DOHH2 (cell line): ENCODE measurements at regions not wholly inside any gene's neighbourhood (a gene's known extent, or its start where the extent isn't known, plus 50 kb on each side); places are given as distances from the start of the nearest gene placed in this dataset.

Experiments used
- H3F3A ChIP-seq: fragments of 200-600 bp; sonication (generic), shearing (Covaris generic); 2 replicates; pipeline ENCODE4 v1.6.0; 2016; ENCODE audit warnings: antibody characterized with exemption, mild to moderate bottlenecking; ENCODE audit not compliant: control insufficient read depth, insufficient read depth
- H3K27ac ChIP-seq: fragments of 200-600 bp; sonication (generic); 2 replicates; pipeline ENCODE4 v1.5.1; 2014; ENCODE audit warnings: low read depth, mild to moderate bottlenecking, low read length, moderate library complexity
- H3K27me3 ChIP-seq: fragments of 200-600 bp; sonication (generic); 2 replicates; pipeline ENCODE4 v1.6.1; 2014; ENCODE audit warnings: mild to moderate bottlenecking, low read length, mixed read lengths; ENCODE audit not compliant: control insufficient read depth
- H3K36me3 ChIP-seq: fragments of 200-600 bp; sonication (generic); 2 replicates; pipeline ENCODE4 v1.6.1; 2014; ENCODE audit warnings: mild to moderate bottlenecking, low read length, moderate library complexity, mixed read lengths; ENCODE audit not compliant: control insufficient read depth
- H3K4me1 ChIP-seq: fragments of 200-600 bp; sonication (generic); 2 replicates; pipeline ENCODE4 v1.6.1; 2014; ENCODE audit warnings: mild to moderate bottlenecking, low read length, mixed read lengths; ENCODE audit not compliant: control insufficient read depth
- H3K4me2 ChIP-seq: fragments of 200-600 bp; sonication (generic); 2 replicates; pipeline ENCODE4 v1.6.0; 2014; ENCODE audit warnings: mild to moderate bottlenecking, low read length, moderate library complexity
- H3K4me3 ChIP-seq: fragments of 200-600 bp; sonication (generic); 2 replicates; pipeline ENCODE4 v1.5.1; 2014; ENCODE audit warnings: mild to moderate bottlenecking, low read length, mixed read lengths
- H3K79me2 ChIP-seq: fragments of 200-600 bp; sonication (generic); 2 replicates; pipeline ENCODE4 v1.6.1; 2014; ENCODE audit warnings: mild to moderate bottlenecking, low read length, mixed read lengths; ENCODE audit not compliant: control insufficient read depth
- H3K9me2 ChIP-seq: fragments of 200-600 bp; sonication (generic); replicated peaks from 2 replicates; pipeline ENCODE4 v1.6.1; 2014; ENCODE audit warnings: mild to moderate bottlenecking, low read length, mixed read lengths; ENCODE audit not compliant: control insufficient read depth
- H3K9me3 ChIP-seq: fragments of 200-600 bp; sonication (generic); 2 replicates; pipeline ENCODE4 v1.6.1; 2014; ENCODE audit warnings: antibody characterized with exemption, low read length, mixed read lengths; ENCODE audit not compliant: control insufficient read depth, insufficient read depth
- H4K20me1 ChIP-seq: fragments of 200-600 bp; sonication (generic); 2 replicates; pipeline ENCODE4 v1.6.0; 2014; ENCODE audit warnings: low read depth, mild to moderate bottlenecking, antibody characterized with exemption, low read length, moderate library complexity; ENCODE audit not compliant: control insufficient read depth, insufficient read depth
- CTCF ChIP-seq: fragments of 200-600 bp; sonication (generic); IDR thresholded peaks from one replicate; pipeline ENCODE4 v1.5.1; 2014; ENCODE audit warnings: antibody characterized with exemption, mild to moderate bottlenecking, low read depth, low read length; ENCODE audit not compliant: poor library complexity, severe bottlenecking
- EZH2phosphoT487 ChIP-seq: fragments of 200-600 bp; sonication (generic); IDR thresholded peaks from 2 replicates; pipeline ENCODE4 v1.6.1; 2017; ENCODE audit warnings: borderline replicate concordance, mild to moderate bottlenecking, antibody characterized with exemption, low read length, moderate library complexity, mixed read lengths

- H3K9me3 ChIP-seq = no peaks in the 10 kb centered on the region
- H3K4me1 ChIP-seq = peaks cover 8% of the 10 kb centered on the region
- no peak for TF ChIP-seq EZH2phosphoT487
- TF ChIP-seq CTCF = no peak
- H4K20me1 ChIP-seq = no peaks in the 10 kb centered on the region
- no peaks in the 10 kb centered on the region for H3K9me2 ChIP-seq
- H3K79me2 ChIP-seq = no peaks in the 10 kb centered on the region
- no peak overlapping the region for H3K4me2 ChIP-seq
- no peak overlapping the region for H3K4me3 ChIP-seq
- no peak overlapping the region for H3K27ac ChIP-seq
- no peaks in the 10 kb centered on the region for H3F3A ChIP-seq
- H3K36me3 ChIP-seq = no peaks in the 10 kb centered on the region
- no peaks in the 10 kb centered on the region for H3K27me3 ChIP-seq
Observed at GRCh38 chr4:10740891-10741620, 56.5 kb upstream of the CLNK start.

- Histone ChIP-seq H4K20me1 (no peaks in the 10 kb centered on the region), H3K4me1 (peaks cover 8% of the 10 kb centered on the region), H3K9me3 (no peaks in the 10 kb centered on the region), H3K4me2 (no peak overlapping the region), H3K27ac (no peak overlapping the region), H3K79me2 (no peaks in the 10 kb centered on the region), H3F3A (no peaks in the 10 kb centered on the region), H3K9me2 (no peaks in the 10 kb centered on the region), H3K27me3 (no peaks in the 10 kb centered on the region), H3K4me3 (no peak overlapping the region), H3K36me3 (no peaks in the 10 kb centered on the region)
- TF ChIP-seq EZH2phosphoT487 (no peak), CTCF (no peak)
Observed at GRCh38 chr4:10740251-10740650, 55.7 kb upstream of the CLNK start.

GRCh38 chr4:10738826-10739489, 54.4 kb upstream of the CLNK start:
- Histone ChIP-seq H3K4me1 (peaks cover 8% of the 10 kb centered on the region), H3K36me3 (no peaks in the 10 kb centered on the region)

More at GRCh38 chr4:10738826-10739489, 54.4 kb upstream of the CLNK start:
- H3K4me2 ChIP-seq = no peak overlapping the region
- no peak for TF ChIP-seq EZH2phosphoT487
- no peak for TF ChIP-seq CTCF
- no peaks in the 10 kb centered on the region for H3K27me3 ChIP-seq
- H3K79me2 ChIP-seq = no peaks in the 10 kb centered on the region
- no peaks in the 10 kb centered on the region for H3F3A ChIP-seq
- no peaks in the 10 kb centered on the region for H3K9me3 ChIP-seq
- no peaks in the 10 kb centered on the region for H4K20me1 ChIP-seq
- H3K4me3 ChIP-seq = no peak overlapping the region
- H3K9me2 ChIP-seq = no peaks in the 10 kb centered on the region
- no peak overlapping the region for H3K27ac ChIP-seq
